GM19023 (cell line): ENCODE measurements at regions not wholly inside any gene's neighbourhood (a gene's known extent, or its start where the extent isn't known, plus 50 kb on each side); places are given as distances from the start of the nearest gene placed in this dataset.
"Not testable (repeated sequence)": the region's sequence is repeated elsewhere in the genome, so short reads cannot be mapped to it uniquely, and the experiment has no call there.

Experiments
- ATAC-seq: cut with Tn5 transposase; IDR thresholded peaks from one replicate; pipeline ENCODE4 v1.9.1; 2021; ENCODE audit warnings: mild to moderate bottlenecking, moderate library complexity; ENCODE audit not compliant: unreplicated experiment

DNA sequence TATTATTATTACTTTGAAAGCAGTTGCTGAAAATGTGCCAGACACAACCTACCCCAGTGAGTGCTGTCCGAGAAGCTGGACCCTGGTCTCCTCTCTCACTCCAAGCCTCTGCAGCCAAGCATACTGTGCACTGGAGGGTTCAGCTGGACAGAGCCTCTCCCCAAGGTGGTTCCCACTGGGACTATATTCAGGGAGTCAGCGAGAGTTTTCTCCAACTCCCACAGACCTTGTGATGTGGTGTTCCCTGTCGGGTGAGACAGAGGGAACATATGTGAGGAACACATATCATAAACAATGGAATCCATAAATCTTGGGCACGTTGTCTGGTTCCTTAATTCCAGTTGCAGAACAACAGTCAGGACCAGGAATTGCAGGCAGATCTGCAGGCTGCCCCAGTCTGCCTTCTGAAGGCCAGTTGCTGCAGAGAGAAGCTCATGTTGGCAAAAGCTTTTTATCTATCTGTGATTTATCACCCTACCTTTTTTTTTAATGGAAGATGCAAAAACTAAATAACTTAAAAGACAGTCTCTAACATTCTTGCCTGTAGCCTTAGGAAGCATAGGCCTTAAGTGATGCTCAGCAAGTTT is 619.8 kb upstream of the TBX3 start:
- ATAC-seq = no peak

DNA sequence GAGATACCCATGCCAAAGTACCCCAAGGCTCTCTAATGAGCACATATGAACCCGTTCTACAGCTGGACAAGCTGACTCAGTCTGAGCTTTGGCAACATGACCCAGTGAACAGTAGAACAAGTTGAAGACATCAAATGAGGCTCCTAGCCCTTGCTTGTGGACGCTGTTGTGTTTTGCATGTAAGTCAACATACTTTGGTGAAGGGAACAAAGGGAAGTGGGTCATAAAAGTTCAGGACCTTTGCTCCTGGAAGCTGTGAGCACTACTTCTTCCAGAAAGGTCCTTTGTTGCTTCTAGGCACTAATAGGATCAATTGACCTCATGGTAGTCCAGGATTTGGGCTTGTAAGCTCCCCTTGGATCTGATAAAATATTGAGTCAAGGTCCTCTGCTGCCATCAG is 613.5 kb upstream of the TBX3 start:
- no peak for ATAC-seq

DNA sequence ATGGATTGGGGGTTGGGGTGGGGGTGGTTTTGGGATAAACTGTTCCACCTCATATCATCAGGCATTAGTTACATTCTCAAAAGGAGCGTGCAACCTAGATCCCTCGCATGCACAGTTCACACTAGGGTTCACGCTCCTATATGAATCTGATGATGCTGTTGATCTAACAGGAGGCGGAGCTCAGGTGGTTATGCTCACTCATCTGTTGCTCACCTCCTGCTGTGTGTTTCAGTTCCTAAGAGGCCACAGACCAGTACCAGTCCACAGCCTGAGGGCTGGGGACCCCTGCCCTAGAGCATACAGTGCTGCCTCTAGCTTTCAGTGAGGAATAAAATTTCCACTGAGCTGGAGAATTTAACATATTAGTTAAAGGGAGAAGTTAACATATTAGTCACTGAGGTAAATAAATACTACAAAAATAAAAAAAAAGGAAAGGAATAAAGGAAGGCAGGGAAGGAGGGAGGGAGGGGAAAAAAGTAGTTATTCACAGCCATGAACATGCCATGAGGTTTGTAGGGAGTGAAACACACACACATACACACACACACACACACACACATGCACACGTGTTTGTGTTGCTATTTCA is 612.7 kb upstream of the TBX3 start:
- ATAC-seq = no peak

DNA sequence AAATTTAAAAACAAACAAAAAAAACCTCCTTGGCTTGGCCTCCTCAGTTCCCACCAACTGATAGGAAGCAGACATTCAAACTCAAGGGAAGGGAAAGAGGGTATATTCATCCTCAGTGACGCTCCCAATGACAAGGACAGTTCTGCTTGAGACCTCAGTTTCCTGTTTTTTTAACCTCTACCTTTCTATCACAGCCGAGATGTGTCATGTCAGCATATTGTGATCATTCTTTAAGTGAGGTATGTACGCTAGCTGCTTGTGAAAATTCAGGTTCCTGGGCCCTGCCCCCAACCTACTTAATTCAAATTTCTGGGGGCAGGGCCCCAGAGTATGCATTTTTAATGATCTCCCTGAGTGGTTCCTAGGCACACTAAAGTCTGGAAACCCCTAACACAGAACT is 611.9 kb upstream of the TBX3 start:
- ATAC-seq = no peak

DNA sequence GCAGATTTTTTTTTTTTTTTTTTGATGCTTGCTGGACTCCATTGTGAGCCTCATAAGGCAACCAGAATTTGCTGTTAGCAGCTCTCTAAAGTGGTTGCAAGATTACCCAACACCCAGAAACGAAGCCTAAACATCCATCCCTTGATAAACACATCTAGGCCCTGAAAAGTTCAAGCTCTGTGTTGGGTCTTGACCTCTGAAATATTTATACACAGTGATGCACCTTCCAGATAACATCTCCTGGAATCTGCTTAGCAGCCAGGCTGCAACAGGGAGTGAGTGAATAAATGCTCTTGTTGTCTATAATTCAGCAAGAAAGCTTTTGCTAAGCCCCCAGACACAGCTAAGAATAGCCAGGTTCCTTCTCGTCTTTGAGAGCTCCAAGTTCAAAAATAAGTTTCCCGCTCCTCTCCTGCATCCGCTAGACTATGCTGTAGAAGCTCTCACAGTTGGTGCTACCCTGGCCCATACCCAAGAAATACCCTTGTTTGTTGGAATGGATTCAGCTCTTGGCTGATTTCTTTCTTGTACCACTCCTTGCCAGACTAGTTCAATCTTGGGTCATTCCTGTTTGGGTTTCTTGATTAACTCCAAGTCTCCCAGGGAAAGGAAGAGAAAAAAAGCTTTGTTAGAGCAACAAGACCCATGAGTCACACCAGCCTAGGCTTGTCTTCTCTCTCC is 610.6 kb upstream of the TBX3 start:
- ATAC-seq = no peak

DNA sequence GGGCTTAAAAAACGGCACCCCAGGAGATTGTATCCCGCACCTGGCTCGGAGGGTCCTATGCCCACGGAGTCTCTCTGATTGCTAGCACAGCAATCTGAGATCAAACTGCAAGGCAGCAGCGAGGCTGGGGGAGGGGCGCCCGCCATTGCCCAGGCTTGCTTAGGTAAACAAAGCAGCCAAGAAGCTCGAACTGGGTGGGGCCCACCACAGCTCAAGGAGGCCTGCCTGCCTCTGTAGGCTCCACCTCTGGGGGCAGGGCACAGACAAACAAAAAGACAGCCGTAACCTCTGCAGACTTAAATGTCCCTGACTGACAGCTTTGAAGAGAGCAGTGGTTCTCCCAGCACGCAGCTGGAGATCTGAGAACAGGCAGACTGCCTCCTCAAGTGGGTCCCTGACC is 601.5 kb upstream of the TBX3 start:
- ATAC-seq = not testable (repeated sequence)

DNA sequence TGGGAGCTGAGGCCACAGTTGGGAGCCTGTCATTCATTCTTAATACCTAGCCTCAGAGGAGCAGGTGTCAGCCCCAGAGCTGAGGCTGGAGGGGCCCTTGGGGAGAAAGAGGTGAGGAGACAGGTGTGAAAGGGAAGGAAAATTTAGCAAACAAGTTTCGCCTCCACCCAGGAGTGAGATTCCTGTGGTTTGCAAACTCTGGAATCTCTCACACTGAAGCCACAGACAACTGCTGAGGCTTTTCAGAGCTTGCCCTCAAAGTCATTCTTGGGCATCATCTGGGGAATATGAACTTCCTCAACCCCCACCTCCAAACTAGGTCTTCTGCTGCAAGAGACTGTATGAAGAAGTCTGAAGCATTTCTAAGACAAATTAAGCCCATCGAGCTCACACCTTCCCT is 589.5 kb upstream of the TBX3 start:
- ATAC-seq = no peak

DNA sequence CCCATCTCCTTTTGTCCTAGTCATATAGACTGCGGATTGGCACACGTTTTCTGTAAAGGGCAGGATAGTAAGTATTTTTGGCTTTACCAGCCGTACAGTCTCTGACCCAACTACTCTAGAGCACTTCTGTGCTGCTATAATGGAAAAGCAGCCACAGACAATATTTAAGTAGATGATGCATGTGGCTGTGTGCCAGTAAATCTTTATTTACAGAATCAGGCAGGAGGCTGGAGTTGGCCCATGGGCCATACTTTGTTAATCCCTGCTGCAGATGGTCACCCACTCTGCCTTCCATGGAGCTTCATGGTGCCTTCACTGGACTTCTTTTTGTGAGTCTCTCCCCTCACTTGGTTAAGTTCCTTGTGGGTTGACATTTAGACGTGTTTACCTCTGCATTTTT is 584.5 kb upstream of the TBX3 start:
- no peak for ATAC-seq

DNA sequence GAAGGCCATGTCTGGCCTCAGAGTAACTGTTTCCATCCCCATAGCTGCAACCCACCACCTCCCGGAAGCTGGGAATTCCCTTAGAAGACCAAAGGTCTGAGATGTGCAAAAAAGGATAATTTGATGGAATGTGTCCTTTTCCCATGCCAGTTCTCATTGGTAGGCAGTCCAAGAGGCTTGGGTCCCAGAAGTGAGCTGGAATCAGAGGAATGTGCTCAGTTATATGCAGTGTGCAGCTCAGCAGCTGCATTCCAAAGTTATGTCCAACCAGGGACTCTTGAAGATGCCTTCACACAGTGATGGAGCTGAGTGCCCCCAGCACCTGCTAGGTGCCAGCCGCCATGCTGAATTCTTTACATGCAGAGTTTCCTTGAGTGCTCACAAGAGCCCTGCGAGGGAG is 583.9 kb upstream of the TBX3 start:
- ATAC-seq = no peak

DNA sequence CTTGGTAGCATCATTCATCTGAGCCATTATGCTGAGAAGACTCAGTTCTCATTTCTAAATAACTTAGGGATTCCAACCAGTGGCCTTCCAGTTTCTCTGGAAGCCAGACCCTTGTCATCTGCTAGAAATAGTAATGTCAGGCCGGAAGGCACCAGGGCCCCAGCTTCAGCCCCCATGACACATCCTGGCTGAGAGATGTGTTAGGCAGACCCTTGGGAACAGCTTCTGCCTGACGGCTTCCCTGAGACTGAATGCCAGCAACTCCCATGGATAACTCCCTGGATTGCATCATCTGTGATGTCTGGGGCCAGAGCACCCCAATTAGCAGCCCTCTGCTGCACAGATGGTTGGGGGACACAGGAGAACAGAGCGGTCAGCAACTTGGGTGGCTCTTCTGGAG is 583.5 kb upstream of the TBX3 start:
- no peak for ATAC-seq

DNA sequence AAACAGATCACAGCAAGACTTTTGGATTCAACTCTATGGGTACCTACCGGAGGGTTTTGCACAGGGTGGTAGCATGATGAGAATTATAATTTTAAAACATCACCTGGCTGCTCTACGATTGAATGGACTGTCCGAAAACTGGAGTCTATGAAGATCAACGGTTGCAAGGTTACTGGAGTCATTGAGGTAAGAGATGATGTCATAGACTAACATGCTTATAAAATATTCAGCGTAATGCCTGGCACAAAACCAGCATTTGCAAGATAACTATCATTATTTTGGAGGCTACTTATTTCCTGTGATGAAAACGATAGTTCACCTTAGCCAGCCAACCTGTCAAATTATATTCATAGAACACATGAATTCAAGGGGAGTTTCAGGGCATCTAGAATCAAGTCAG is 580.6 kb upstream of the TBX3 start:
- ATAC-seq = no peak

DNA sequence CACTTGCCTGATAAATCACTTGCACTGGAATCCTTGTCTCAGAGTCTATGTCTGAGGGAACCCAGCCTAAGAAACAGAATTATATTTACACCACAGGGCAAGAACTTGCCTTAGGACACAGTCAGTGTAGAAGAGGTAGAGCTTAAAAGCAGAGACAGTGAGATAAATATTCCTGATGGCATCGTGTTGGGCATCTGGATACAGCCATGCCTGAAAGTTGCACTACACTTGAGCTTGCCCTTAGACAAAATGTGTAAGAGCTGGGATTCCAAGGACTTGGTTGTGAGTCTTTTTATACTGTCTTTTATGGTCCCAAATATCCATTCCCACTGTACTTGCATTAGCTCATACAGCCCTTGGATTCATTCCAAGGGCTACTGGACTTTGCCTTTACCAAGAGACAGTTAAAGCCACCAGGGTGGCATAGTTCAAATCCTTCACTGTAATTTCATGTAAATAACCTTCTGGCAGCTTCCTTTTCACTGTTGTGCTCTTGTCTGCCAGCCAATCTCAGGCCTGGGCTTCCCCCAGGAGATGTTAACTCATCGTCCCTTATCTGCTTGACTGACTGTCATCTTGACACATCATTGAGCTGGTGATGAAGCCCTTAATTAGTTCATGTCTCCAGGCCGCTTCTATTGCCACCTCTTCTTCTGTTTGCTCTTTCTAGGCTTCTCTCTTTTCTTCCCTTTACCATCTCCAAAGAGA is 577.9 kb upstream of the TBX3 start:
- ATAC-seq = no peak

DNA sequence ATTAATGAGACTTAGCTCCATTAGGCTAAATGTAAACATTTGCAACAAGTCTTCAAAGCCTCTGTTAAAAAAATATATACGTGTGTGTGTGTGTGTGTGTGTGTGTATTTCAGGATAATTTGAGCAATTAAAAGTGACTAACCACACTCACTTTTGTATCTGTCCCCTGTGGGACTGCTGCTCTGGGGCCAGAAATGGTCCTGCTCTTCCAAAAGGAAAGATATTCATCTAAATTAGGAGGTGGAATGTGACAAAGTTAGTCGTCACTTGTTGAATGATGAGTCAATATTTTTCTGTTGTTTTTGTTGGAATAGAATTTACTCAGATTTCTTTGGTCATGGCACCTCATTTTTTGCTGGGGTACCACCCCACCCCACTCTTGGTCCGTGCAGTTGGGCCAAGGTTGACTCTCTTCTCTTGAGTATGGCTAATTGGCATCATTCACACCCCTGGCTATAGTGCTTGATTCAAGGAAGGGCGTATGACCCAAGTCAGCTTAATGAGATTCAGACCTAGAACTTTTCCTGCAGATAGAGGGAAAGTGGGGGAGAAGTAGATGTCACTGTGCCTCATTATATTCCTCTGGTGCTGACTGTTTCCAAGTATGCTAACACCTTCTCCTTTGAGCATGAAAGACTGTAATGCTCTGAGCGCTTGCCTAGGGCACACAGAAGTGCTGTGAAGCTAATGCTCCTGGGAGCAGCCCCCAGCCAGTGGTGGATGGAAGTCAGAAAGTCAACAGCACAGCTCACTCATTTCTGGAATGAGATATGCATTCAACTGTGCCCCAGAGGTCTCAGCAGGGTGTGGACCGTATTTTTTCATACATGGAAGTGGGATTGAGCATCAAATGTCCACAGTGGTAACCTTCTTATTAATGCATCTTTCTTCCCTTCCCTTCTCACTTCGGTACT is 577.0 kb upstream of the TBX3 start:
- ATAC-seq = no peak

DNA sequence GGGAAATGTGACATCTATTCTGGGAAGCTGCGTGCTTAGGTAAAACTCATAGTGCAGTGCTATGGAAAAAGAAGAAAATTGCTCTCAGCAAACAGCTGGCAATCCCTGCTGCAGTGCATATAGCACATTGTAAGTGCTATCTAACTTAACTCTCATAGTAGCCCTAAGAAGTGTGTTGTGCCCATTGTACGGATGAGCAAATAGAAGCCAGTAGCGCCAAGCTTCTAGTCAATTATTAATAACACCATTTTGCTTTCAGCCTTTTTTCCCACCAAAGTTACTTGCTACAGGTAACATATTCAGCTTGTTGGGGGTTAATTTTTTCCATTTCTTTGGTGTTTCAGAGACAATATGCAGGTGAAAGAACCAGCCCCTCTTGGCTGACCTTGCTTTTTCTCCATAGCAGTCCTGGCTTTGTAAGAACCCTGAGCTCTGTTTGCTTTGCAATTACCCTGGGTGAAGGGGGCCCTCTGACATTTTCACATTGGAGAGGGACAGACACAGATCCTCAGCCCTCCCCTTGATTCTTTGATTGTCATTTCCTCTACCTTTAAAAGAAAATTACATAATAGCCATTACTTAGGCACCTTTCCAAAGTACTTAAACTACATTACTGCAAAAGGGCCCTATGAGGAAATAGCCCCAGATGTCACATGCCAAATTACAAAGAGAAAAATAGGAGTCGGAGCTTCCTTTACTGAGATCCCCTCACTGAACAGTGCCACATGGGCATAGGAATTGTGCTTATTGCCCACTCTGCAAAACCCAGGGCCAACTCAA is 576.2 kb upstream of the TBX3 start:
- ATAC-seq = no peak

DNA sequence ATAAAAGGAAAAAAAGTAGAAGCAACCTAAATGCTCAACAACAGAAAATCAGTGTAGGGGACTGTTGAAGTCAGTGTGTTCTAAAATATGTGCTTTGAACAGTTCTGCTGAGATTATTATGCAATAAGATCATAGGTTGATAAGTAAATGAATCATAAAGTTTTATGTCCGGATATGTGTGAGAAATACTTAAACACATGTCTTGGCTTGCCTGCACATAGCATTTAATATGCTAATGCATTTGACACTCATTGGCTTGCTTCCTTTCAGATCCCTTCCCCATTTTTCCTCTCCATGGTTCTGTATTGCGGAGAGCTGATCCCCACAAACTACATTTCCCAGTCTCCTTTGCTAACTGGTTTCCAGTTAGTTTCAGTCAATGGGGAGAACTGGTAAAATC is 573.8 kb upstream of the TBX3 start:
- no peak for ATAC-seq

DNA sequence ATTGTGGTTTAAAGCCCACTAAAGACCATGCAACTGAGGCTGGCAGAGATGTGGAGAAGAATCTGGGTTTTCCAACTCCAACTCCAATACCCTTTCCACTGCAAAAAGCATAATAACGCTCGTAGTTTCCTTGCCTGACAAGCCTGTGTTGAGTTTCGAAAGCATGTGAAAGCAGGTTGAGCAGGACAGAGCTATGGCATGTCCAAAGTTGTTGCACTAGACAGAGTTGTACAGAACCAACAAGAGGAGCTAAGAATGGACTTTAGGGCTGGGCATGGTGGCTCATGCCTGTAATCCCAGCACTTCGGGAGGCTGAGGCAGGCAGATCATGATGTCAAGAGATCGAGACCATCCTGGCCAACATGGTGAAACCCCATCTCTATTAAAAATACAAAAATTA is 572.0 kb upstream of the TBX3 start:
- ATAC-seq = no peak

DNA sequence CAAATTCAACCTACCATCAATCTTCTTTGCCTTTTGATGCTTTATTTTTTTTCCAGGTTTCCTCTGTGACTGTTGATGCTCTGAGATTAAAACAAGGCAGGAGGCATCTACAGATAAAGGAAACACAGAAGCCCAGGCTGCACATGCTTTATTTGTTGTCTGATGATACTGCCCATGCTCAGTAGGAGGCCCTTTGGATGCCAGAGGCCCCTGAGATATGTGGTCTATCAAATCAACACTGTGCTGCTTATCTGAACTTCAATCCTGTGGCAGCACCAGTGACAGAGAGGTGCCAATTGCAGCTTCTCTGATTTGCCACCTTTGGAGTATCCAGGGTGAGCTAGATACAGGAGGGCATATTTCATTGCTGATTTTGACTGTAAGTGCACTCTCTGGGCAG is 571.3 kb upstream of the TBX3 start:
- no peak for ATAC-seq

DNA sequence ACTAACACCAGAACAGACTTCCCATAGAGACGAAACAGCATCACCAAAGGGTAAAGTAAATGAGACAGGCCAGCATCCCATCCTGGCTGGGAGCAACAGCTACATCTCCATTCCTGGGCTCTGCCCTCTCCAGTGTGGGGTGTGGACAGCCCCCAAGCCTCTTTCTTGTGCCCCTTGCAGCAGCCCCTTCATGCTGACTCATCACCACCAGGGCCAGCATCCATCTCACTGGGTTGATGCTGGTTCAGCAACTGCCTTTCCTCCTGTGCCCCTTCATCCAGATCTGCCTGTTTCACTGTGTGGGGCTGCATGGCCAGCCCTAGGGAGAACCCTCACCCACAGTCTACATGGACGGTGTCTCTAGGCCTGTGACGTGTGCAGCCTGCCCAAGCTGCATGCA is 569.1 kb upstream of the TBX3 start:
- ATAC-seq = no peak

DNA sequence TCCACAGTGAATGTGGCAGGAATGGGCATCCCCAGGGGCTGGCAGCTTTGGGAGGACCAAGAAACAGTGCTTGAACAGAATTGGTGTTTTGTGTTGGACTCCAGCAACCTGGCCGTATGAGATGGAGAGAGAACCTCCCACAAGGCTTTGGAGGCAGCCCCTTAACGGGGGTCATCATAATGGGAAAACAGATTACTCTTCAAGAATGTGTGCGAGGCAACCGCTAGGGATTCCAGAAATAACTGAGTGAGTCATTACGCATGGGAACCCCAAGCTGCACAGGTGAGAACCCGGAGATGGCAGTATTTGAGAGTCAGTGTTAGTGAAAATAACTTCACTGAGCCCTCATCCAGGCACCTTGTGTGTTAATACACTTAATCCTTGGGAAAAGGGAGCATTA is 567.8 kb upstream of the TBX3 start:
- ATAC-seq = no peak

DNA sequence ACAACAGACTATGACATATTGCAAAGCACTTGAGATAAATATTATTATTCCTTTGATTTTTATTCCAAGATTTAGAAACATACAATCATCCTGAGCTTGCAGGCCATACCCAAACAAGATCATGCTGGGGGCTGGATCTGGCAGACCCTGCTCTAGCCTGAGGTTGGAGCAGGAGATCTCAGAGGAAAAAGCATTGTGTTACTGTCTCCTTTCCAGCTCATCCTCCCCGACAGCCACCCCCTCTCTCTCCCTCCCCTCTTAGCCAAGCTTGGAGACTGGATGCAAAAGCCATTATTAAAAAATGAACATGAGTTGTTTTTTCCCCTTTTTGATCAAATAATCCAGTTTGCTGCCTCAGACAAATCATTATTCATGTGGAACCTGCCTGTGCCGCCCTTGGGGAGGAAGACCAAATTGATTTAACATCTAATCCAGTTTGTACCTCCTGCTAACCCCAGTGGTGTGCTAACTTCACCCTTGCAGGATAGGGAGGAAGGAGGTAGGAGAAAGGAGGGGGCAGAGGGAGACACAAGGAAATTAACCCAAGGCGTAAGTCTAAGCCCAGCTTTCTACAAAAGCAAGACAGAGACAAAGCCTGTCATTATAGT is 565.8 kb upstream of the TBX3 start:
- no peak for ATAC-seq
